ENCODE measurements at regions not wholly inside any gene's neighbourhood (a gene's known extent, or its start where the extent isn't known, plus 50 kb on each side); places are given as distances from the start of the nearest gene placed in this dataset.

DNA sequence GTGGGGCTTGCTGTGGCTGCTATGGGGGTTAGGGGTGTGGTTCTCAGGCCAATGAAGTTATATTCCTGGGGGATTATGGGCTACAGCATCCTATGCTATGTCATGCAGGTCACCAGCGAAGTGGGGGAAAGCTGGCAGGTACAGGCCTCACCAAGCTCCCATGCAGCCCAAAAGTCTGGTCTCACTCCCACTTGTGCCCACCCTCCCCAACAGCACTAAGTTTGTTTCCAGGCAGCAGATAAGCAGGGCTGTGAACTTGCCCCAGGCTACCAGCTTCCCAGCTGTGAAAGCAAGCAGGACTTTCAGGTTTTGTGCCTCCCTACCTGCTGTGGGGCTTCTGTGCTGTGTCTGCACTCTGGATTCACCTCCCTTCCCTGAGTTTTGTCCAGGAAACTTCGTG lies 469.7 kb downstream of the CPS1 start:
- H3K27me3 ChIP-seq (ENCODE audit: control insufficient read depth, insufficient read depth, low read length): no peaks in the 10 kb centered on the region
- H3K4me3 Mint-ChIP-seq: no peak overlapping the region
- no peaks in the 10 kb centered on the region for H3K27me3 Mint-ChIP-seq (ENCODE audit: low read depth in 2 of 2)
- TF ChIP-seq, protein P1, sequence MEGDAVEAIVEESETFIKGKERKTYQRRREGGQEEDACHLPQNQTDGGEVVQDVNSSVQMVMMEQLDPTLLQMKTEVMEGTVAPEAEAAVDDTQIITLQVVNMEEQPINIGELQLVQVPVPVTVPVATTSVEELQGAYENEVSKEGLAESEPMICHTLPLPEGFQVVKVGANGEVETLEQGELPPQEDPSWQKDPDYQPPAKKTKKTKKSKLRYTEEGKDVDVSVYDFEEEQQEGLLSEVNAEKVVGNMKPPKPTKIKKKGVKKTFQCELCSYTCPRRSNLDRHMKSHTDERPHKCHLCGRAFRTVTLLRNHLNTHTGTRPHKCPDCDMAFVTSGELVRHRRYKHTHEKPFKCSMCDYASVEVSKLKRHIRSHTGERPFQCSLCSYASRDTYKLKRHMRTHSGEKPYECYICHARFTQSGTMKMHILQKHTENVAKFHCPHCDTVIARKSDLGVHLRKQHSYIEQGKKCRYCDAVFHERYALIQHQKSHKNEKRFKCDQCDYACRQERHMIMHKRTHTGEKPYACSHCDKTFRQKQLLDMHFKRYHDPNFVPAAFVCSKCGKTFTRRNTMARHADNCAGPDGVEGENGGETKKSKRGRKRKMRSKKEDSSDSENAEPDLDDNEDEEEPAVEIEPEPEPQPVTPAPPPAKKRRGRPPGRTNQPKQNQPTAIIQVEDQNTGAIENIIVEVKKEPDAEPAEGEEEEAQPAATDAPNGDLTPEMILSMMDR (IDR thresholded peaks at IDR 0.05): no peak
- peaks cover 14% of the 10 kb centered on the region for H3K9me3 ChIP-seq (ENCODE audit: control insufficient read depth, insufficient read depth, low read length)
- no peaks in the 10 kb centered on the region for H3K4me1 ChIP-seq (ENCODE audit: control insufficient read depth, insufficient read depth, low read length)
- no peaks in the 10 kb centered on the region for H3K4me1 Mint-ChIP-seq
- ATAC-seq: no peak
- no peak overlapping the region for H3K27ac Mint-ChIP-seq
- WGBS (ENCODE audit: insufficient coverage): 61% methylated on average over 2 of the region's 2 CpGs
- no peak overlapping the region for H3K27ac ChIP-seq (ENCODE audit: low read length)
- H3K9me3 Mint-ChIP-seq: peaks cover 16 to 27% of the 10 kb centered on the region in 2 donors
- H3K36me3 Mint-ChIP-seq: peaks cover 6% of the 10 kb centered on the region
- DNase-seq: no peak
- no peak overlapping the region for H3K4me3 ChIP-seq (ENCODE audit: low read length)
- intact Hi-C loops (cut with micrococcal nuclease): no loop called here
- H3K36me3 ChIP-seq (ENCODE audit: control insufficient read depth, insufficient read depth, low read length): no peaks in the 10 kb centered on the region

GRCh38 chr2:211027976-211028375 lies 471.6 kb downstream of the CPS1 start:
- ATAC-seq (no peak), DNase-seq (no peak)
- Mint-ChIP-seq H3K27ac (no peak overlapping the region), H3K36me3 (peaks cover 6% of the 10 kb centered on the region), H3K9me3 (peaks cover 7 to 22% of the 10 kb centered on the region in 2 donors), H3K4me1 (no peaks in the 10 kb centered on the region), H3K4me3 (no peak overlapping the region), H3K27me3 (ENCODE audit: low read depth in 2 of 2) (no peaks in the 10 kb centered on the region)
- Histone ChIP-seq H3K27ac (ENCODE audit: low read length) (no peak overlapping the region), H3K36me3 (ENCODE audit: control insufficient read depth, insufficient read depth, low read length) (no peaks in the 10 kb centered on the region), H3K9me3 (ENCODE audit: control insufficient read depth, insufficient read depth, low read length) (peaks cover 14% of the 10 kb centered on the region), H3K4me1 (ENCODE audit: control insufficient read depth, insufficient read depth, low read length) (no peaks in the 10 kb centered on the region), H3K27me3 (ENCODE audit: control insufficient read depth, insufficient read depth, low read length) (no peaks in the 10 kb centered on the region), H3K4me3 (ENCODE audit: low read length) (no peak overlapping the region)
- intact Hi-C loops (cut with micrococcal nuclease): no loop called here
- TF ChIP-seq, protein P1 (IDR thresholded peaks at IDR 0.05): no peak

DNA sequence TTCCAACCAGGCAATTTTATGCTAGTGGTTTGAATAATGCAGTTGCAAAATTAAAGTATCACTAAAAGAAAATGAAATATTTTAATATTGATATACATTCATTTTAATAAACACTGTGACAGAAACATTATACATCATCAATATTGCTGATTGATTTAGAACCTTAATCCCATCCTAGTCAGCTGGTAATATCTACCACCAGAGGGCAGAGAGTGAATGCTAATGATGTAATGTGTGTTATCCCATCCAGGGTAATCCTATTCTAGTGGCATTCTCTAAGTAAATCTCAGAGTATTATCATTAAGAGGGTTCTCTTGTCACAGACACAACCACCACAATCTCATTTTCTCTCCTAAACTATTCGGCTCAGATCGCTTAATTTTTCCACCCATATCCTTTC lies 477.4 kb downstream of the CPS1 start:
- intact Hi-C loops (cut with micrococcal nuclease): no loop called here
- Histone ChIP-seq H3K36me3 (ENCODE audit: control insufficient read depth, insufficient read depth, low read length) (no peaks in the 10 kb centered on the region), H3K9me3 (ENCODE audit: control insufficient read depth, insufficient read depth, low read length) (no peaks in the 10 kb centered on the region), H3K4me3 (ENCODE audit: low read length) (no peak overlapping the region), H3K4me1 (ENCODE audit: control insufficient read depth, insufficient read depth, low read length) (no peaks in the 10 kb centered on the region), H3K27ac (ENCODE audit: low read length) (no peak overlapping the region), H3K27me3 (ENCODE audit: control insufficient read depth, insufficient read depth, low read length) (no peaks in the 10 kb centered on the region)
- H3K36me3 Mint-ChIP-seq: no peaks in the 10 kb centered on the region
- no peak for DNase-seq
- TF ChIP-seq, protein P1 (IDR thresholded peaks at IDR 0.05): no peak
- ATAC-seq: no peak
- H3K4me3 Mint-ChIP-seq: no peak overlapping the region
- no peaks in the 10 kb centered on the region for H3K27me3 Mint-ChIP-seq (ENCODE audit: low read depth in 2 of 2)
- no peak overlapping the region for H3K27ac Mint-ChIP-seq
- WGBS (ENCODE audit: insufficient coverage): 82% methylated on average over 2 of the region's 2 CpGs
- peaks cover 2 to 3% of the 10 kb centered on the region in 2 donors for H3K9me3 Mint-ChIP-seq
- H3K4me1 Mint-ChIP-seq: no peaks in the 10 kb centered on the region

DNA sequence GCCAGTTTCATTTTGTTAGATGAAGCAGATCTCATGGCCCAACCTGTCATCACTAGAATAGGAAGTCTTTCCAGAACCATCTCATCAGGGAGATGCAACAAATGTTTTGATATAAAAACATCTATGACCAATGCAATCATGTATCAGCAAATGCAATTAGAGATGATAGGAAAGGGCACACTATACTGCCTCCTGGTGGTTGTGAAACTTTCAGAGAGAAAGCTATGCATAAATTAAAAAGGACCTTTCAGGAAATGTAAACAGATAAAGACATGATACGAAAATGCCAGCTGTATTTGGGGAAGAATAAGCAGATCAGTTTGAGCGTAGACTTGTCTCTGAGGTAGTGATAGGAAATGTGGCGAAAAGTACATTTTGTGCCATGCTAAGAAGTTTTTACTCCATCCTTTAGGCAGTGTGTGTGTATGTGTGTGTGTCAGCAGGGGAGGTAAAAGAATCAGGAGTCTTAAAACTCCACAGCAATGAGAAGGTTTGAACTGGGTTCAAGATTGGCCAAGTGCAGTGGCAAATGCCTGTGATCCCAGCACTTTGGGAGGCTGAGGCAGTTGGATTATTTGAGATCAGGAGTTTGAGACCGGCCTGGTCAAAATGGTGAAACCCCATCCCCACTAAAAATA lies 479.3 kb downstream of the CPS1 start:
- TF ChIP-seq, protein P1 (IDR thresholded peaks at IDR 0.05): no peak
- H3K27me3 ChIP-seq (ENCODE audit: control insufficient read depth, insufficient read depth, low read length): no peaks in the 10 kb centered on the region
- DNase-seq (no peak), ATAC-seq (no peak)
- H3K27ac ChIP-seq (ENCODE audit: low read length): no peak overlapping the region
- no peaks in the 10 kb centered on the region for H3K36me3 ChIP-seq (ENCODE audit: control insufficient read depth, insufficient read depth, low read length)
- no peaks in the 10 kb centered on the region for H3K9me3 ChIP-seq (ENCODE audit: control insufficient read depth, insufficient read depth, low read length)
- intact Hi-C loops (cut with micrococcal nuclease): no loop called here
- H3K27ac Mint-ChIP-seq: no peak overlapping the region
- H3K4me3 ChIP-seq (ENCODE audit: low read length): no peak overlapping the region
- H3K4me1 ChIP-seq (ENCODE audit: control insufficient read depth, insufficient read depth, low read length): no peaks in the 10 kb centered on the region
- H3K4me3 Mint-ChIP-seq: no peak overlapping the region
- H3K36me3 Mint-ChIP-seq: no peaks in the 10 kb centered on the region
- 41% methylated on average over 3 of the region's 4 CpGs for WGBS (ENCODE audit: insufficient coverage)
- no peaks in the 10 kb centered on the region for H3K27me3 Mint-ChIP-seq (ENCODE audit: low read depth in 2 of 2)
- no peaks in the 10 kb centered on the region for H3K4me1 Mint-ChIP-seq
- peaks cover 2 to 3% of the 10 kb centered on the region in 2 donors for H3K9me3 Mint-ChIP-seq
